OCI-LY7 (cell line): ENCODE measurements at regions not wholly inside any gene's neighbourhood (a gene's known extent, or its start where the extent isn't known, plus 50 kb on each side); places are given as distances from the start of the nearest gene placed in this dataset.

Experiments used
- BruUV-seq: library from RNA; stranded (reverse); fragments of 400-500 nt; replicated peaks from 2 replicates; lab custom pipeline; 2021; lab: Mats Ljungman, UMichigan
- CTCF ChIA-PET: fragments of 300-600 bp; sonication (Branson Sonifier 250); formaldehyde crosslinking; loops from one replicate; lab custom pipeline; 2022; ENCODE audit warnings: antibody characterized with exemption; ENCODE audit not compliant: unreplicated experiment; lab: Charles Lee
- POLR2A ChIA-PET: fragments of 300-600 bp; sonication (Branson Sonifier 250); formaldehyde crosslinking; loops from one replicate; lab custom pipeline; 2022; ENCODE audit warnings: antibody characterized with exemption; lab: Charles Lee
- DNase-seq: peaks from one replicate; pipeline ENCODE4 v3.0.0-alpha.2; 2015; ENCODE audit warnings: low spot score
- H2AFZ ChIP-seq: fragments of 200-600 bp; sonication (generic), shearing (Covaris generic); 2 replicates; pipeline ENCODE4 v1.6.1; 2014; ENCODE audit warnings: mild to moderate bottlenecking, antibody characterized with exemption, low read length, moderate library complexity
- H3K27ac ChIP-seq: fragments of 200-600 bp; sonication (generic); 2 replicates; pipeline ENCODE4 v1.5.1; 2014; ENCODE audit warnings: mixed run types, low read depth, mild to moderate bottlenecking, moderate library complexity, low read length, inconsistent platforms; ENCODE audit not compliant: poor library complexity, severe bottlenecking
- H3K36me3 ChIP-seq: fragments of 200-600 bp; sonication (generic); 2 replicates; pipeline ENCODE4 v1.6.1; 2014; ENCODE audit warnings: mild to moderate bottlenecking, antibody characterized with exemption, low read length, moderate library complexity, mixed read lengths; ENCODE audit not compliant: insufficient read depth
- H3K4me1 ChIP-seq: fragments of 200-600 bp; sonication (generic); 2 replicates; pipeline ENCODE4 v1.5.1; 2014; ENCODE audit warnings: mild to moderate bottlenecking, low read length; ENCODE audit not compliant: insufficient read depth, poor library complexity, severe bottlenecking
- H3K4me2 ChIP-seq: fragments of 200-600 bp; sonication (generic); 2 replicates; pipeline ENCODE4 v1.6.1; 2014; ENCODE audit warnings: mild to moderate bottlenecking, low read length
- H3K4me3 ChIP-seq: fragments of 200-600 bp; sonication (generic); 2 replicates; pipeline ENCODE4 v1.5.1; 2014; ENCODE audit warnings: mild to moderate bottlenecking, low read depth, low read length; ENCODE audit not compliant: poor library complexity, severe bottlenecking
- H3K79me2 ChIP-seq: fragments of 200-600 bp; sonication (generic); 2 replicates; pipeline ENCODE4 v1.6.1; 2016; ENCODE audit warnings: low read depth, mild to moderate bottlenecking, low read length, moderate library complexity, mixed read lengths; ENCODE audit not compliant: insufficient read depth
- H3K9me2 ChIP-seq: fragments of 200-600 bp; sonication (generic); 2 replicates; pipeline ENCODE4 v1.6.1; 2016; ENCODE audit warnings: mild to moderate bottlenecking, low read length, mixed read lengths; ENCODE audit not compliant: insufficient read depth
- H3K9me3 ChIP-seq: fragments of 200-600 bp; sonication (generic); 2 replicates; pipeline ENCODE4 v1.6.1; 2014; ENCODE audit warnings: mild to moderate bottlenecking, mixed run types, low read length, mixed read lengths
- H4K20me1 ChIP-seq: fragments of 200-600 bp; sonication (generic); 2 replicates; pipeline ENCODE4 v1.6.1; 2014; ENCODE audit warnings: mild to moderate bottlenecking, antibody characterized with exemption, low read length, moderate library complexity, mixed read lengths; ENCODE audit not compliant: insufficient read depth
- EZH2phosphoT487 ChIP-seq: fragments of 200-600 bp; sonication (generic); IDR thresholded peaks from 2 replicates; pipeline ENCODE4 v1.6.1; 2018; ENCODE audit warnings: low read depth, borderline replicate concordance, mild to moderate bottlenecking, mixed run types, antibody characterized with exemption, low read length, moderate library complexity, mixed read lengths
- intact Hi-C: fragments of 100-400 bp; cut with micrococcal nuclease; formaldehyde crosslinking; loops from one replicate; pipeline ENCODE4 v1.10.0; 2022; ENCODE audit not compliant: unreplicated experiment
- TF ChIP-seq, protein P1 (sequence below): fragments of 200-600 bp; sonication (generic); conservative IDR thresholded peaks from 2 replicates; pipeline ENCODE4 v1.5.1; 2014; ENCODE audit warnings: mild to moderate bottlenecking, antibody characterized with exemption, low read length, moderate library complexity, mixed read lengths

DNA sequence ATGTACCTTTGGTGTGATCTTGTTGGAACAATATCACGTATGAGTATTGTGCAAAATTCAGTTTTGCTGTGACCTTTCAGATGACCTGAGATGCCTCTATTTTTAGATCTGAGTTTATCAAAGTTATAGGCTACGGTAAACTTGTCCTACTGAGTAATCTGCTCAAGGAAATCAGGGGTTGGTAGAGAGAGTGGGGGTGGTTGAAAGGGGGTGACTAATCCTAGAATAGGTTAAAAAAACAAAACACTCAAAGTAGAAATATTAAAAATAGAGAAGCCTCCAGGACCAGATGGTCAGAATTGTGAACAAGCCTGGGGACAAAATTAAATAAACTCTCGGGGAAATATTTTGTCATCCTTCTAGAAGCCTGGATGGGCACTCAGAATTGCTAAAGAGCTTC is 59.9 kb upstream of the C11orf87 start:
- no peak for DNase-seq
- Histone ChIP-seq H3K79me2 (no peaks in the 10 kb centered on the region), H3K27ac (no peak overlapping the region), H3K36me3 (no peaks in the 10 kb centered on the region), H3K4me3 (no peak overlapping the region), H3K9me3 (no peaks in the 10 kb centered on the region), H4K20me1 (no peaks in the 10 kb centered on the region), H3K9me2 (no peaks in the 10 kb centered on the region), H3K4me2 (no peak overlapping the region), H2AFZ (no peak overlapping the region), H3K4me1 (no peaks in the 10 kb centered on the region)
- no TSS peak for BruUV-seq
- TF ChIP-seq, protein P1, sequence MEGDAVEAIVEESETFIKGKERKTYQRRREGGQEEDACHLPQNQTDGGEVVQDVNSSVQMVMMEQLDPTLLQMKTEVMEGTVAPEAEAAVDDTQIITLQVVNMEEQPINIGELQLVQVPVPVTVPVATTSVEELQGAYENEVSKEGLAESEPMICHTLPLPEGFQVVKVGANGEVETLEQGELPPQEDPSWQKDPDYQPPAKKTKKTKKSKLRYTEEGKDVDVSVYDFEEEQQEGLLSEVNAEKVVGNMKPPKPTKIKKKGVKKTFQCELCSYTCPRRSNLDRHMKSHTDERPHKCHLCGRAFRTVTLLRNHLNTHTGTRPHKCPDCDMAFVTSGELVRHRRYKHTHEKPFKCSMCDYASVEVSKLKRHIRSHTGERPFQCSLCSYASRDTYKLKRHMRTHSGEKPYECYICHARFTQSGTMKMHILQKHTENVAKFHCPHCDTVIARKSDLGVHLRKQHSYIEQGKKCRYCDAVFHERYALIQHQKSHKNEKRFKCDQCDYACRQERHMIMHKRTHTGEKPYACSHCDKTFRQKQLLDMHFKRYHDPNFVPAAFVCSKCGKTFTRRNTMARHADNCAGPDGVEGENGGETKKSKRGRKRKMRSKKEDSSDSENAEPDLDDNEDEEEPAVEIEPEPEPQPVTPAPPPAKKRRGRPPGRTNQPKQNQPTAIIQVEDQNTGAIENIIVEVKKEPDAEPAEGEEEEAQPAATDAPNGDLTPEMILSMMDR, result no peak
- TF ChIP-seq EZH2phosphoT487, result no peak
- CTCF ChIA-PET, result no interaction called here
- POLR2A ChIA-PET, result no interaction called here
- intact Hi-C loops, result no loop called here

DNA sequence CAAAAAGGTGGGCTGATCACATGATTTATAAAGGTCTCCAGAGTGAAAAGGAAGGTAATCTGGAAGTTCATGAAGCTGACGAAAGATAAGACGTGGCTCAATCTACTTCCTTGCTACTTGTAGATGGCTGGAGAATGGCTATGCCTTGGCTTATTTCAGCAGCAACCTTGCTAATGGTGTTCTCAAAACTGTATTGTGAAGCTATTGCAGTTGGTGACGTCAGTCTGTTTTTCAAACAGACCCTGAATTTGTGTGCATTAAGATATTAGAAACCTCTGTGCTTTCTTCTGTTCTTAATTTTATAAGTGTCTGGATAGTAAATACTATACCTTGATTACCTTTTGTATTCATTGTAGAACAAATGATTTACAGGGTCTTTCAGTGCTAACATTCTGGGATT is 58.3 kb upstream of the C11orf87 start:
- DNase-seq, result no peak
- Histone ChIP-seq H3K27ac (no peak overlapping the region), H3K4me2 (no peak overlapping the region), H4K20me1 (no peaks in the 10 kb centered on the region), H3K9me2 (no peaks in the 10 kb centered on the region), H3K9me3 (no peaks in the 10 kb centered on the region), H3K79me2 (no peaks in the 10 kb centered on the region), H3K4me1 (no peaks in the 10 kb centered on the region), H3K4me3 (no peak overlapping the region), H3K36me3 (no peaks in the 10 kb centered on the region), H2AFZ (no peak overlapping the region)
- POLR2A ChIA-PET, result no interaction called here
- CTCF ChIA-PET, result no interaction called here
- intact Hi-C loops, result no loop called here
- TF ChIP-seq, protein P1, result no peak
- TF ChIP-seq EZH2phosphoT487, result no peak
- no TSS peak for BruUV-seq

DNA sequence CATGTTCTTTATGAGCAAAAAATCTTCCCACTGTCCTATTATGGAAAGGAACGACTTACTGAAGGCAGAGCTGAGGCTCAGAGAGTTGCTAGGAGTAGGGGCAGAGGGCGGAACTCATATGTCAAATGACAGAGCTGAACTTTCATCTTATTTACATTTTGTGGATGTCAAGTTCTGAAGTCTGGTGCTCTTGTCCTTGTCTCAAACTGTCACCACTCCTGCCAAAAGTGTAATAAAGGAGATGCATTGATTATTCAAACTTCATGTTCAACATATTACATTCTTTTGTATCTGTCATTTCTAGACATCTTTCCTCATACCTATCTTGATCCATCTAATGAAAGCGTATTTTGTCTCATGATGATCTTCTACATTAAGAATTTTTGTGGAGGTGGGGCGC is 57.1 kb upstream of the C11orf87 start:
- POLR2A ChIA-PET, result no interaction called here
- no peaks in the 10 kb centered on the region for H3K9me3 ChIP-seq
- CTCF ChIA-PET, result no interaction called here
- H3K36me3 ChIP-seq, result no peaks in the 10 kb centered on the region
- H3K4me1 ChIP-seq, result no peaks in the 10 kb centered on the region
- no peaks in the 10 kb centered on the region for H4K20me1 ChIP-seq
- TF ChIP-seq EZH2phosphoT487, result no peak
- TF ChIP-seq, protein P1, result no peak
- no peak overlapping the region for H3K4me3 ChIP-seq
- H2AFZ ChIP-seq, result no peak overlapping the region
- no peak for DNase-seq
- BruUV-seq, result no TSS peak
- no peak overlapping the region for H3K27ac ChIP-seq
- intact Hi-C loops, result no loop called here
- H3K9me2 ChIP-seq, result no peaks in the 10 kb centered on the region
- no peak overlapping the region for H3K4me2 ChIP-seq
- H3K79me2 ChIP-seq, result no peaks in the 10 kb centered on the region
